ENCODE measurements at regions not wholly inside any gene's neighbourhood (a gene's known extent, or its start where the extent isn't known, plus 50 kb on each side); places are given as distances from the start of the nearest gene placed in this dataset.

- H3K27ac ChIP-seq: no peak overlapping the region
- no peak for TF ChIP-seq CTCF (conservative IDR thresholded peaks at IDR 0.05)
Measured at GRCh38 chr2:198476007-198476406, 671.6 kb downstream of the PLCL1 start.

DNA sequence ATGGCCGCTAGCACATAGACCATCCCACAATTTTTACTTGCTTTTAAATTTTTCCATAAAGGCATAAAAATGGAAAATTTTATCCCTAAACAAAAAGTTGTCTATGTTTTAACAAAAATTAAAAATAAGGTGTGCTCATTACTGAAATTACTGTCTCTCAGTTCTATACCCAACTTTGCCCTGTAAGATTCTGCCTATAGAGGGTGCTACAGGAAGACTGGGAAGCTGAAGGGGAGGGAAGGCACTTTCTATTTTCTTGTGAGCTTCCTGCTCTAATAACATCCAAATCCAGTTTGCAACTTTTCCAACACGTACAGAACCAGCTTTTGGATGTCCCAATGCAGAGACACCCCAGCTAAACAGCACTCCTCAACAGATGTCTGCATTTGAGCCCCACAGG, 666.9 kb downstream of the PLCL1 start:
- no peak; the same call in 1 of the 2 replicates for TF ChIP-seq CTCF (conservative IDR thresholded peaks at IDR 0.05)
- no peak overlapping the region for H3K27ac ChIP-seq

DNA sequence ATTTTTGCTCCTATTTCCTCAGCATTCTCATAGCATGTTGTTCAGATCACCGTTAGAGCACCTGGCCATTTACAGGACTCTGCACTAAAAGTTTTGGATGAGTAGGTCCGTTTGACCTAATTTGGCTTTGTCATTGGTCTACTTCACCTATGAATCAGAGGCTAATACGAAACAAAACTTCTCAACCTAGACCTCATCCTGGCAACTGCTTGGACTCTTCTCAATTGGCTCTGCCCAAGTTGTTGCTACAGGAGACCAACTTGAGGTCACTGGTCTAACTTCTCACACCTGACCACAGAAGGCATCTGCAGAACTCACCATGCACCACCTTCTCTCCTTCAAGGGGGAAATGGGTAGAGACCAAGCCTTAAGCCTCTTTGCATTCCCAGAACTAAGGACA, 663.7 kb downstream of the PLCL1 start:
- H3K27ac ChIP-seq: no peak overlapping the region
- no peak for TF ChIP-seq CTCF (conservative IDR thresholded peaks at IDR 0.05)

DNA sequence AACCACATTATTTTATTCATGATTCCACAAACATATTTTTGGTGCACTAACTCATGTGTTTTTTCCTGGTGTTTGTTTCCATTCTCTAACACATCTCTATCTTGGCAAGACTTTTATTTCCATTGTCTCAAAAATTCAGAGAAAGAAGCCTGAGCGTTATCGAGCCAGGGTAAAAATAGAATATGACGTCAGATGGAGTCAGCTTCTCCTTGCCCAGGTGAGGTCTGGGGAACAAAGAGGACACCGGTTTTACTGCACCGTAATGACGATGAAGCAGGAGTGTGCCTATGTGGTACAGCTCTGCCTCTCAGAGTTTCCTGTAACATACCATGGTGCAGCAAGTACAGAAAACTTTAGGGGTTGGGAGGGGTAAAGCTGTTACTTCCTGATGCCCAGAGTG, 661.6 kb downstream of the PLCL1 start:
- TF ChIP-seq CTCF (conservative IDR thresholded peaks at IDR 0.05): no peak
- no peak overlapping the region for H3K27ac ChIP-seq

DNA sequence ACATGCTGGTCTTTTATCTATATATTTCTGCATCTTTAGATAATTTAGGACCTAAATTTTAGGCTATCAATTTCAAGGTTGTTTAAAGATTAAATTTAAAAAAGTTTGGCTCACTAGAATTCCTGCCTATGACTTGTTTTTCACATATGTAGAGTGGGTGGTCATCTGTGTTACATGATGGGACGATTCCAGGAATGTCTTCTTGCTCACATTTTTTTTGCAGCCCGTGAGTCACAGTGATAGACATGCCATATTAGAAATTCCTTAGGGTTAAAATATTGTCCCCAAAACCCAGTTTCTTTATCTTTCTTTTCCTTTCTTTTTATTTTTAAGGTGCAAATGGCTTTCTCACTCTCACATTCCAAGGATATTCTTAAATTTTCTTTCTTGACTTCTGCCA, 652.0 kb downstream of the PLCL1 start:
- TF ChIP-seq CTCF (conservative IDR thresholded peaks at IDR 0.05): no peak

DNA sequence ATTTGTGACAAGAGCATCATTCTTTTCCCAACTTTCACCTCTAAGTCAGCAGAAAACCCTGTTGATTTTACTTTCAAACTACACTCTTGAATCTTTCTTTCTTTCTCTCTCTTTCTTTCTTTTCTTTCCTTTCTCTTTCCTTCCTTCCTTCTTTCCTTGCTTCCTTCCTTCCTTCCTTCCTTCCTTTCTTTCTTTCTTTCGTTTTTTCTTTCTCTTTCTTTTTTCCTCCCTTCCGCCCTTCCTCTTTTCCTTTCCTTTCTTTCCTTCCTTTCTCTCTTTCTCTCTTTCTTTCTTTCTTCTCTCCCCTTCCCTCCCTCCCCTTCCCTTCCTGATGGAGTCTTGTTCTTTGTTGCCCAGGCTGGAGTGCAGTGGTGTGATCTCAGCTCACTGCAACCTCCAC, 649.5 kb downstream of the PLCL1 start:
- H3K27ac ChIP-seq: no peak overlapping the region
- TF ChIP-seq CTCF (conservative IDR thresholded peaks at IDR 0.05): no peak

More for the DNA sequence above, 652.0 kb downstream of the PLCL1 start:
- H3K27ac ChIP-seq: no peak overlapping the region

DNA sequence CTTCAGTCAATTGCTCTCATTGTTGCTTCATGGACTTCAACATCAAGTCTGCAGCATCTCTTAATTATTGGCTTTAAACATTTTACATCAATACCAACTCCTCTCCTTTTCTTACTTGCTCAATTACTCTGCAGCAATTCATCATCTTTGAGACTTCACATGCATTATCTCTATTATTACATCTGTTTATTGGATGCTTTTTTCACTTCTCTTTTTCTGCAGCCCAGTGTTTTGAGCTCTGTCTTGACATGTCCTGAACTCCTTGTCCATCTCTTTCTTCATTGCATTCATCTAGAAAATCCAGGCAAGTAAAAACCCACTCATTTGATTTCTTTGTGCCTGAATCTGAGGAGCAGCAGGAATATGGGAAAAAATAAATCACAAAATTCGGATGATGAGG, 647.9 kb downstream of the PLCL1 start:
- TF ChIP-seq CTCF (conservative IDR thresholded peaks at IDR 0.05): no peak
- no peak overlapping the region for H3K27ac ChIP-seq

GRCh38 chr2:198448789-198449188, 644.4 kb downstream of the PLCL1 start:
- no peak overlapping the region for H3K27ac ChIP-seq
- no peak for TF ChIP-seq CTCF (conservative IDR thresholded peaks at IDR 0.05)
